ENCODE measurements at regions not wholly inside any gene's neighbourhood (a gene's known extent, or its start where the extent isn't known, plus 50 kb on each side); places are given as distances from the start of the nearest gene placed in this dataset.

GRCh38 chrX:42535233-42535632 is 242.7 kb downstream of the PPP1R2C start:
- TF ChIP-seq, protein P1, sequence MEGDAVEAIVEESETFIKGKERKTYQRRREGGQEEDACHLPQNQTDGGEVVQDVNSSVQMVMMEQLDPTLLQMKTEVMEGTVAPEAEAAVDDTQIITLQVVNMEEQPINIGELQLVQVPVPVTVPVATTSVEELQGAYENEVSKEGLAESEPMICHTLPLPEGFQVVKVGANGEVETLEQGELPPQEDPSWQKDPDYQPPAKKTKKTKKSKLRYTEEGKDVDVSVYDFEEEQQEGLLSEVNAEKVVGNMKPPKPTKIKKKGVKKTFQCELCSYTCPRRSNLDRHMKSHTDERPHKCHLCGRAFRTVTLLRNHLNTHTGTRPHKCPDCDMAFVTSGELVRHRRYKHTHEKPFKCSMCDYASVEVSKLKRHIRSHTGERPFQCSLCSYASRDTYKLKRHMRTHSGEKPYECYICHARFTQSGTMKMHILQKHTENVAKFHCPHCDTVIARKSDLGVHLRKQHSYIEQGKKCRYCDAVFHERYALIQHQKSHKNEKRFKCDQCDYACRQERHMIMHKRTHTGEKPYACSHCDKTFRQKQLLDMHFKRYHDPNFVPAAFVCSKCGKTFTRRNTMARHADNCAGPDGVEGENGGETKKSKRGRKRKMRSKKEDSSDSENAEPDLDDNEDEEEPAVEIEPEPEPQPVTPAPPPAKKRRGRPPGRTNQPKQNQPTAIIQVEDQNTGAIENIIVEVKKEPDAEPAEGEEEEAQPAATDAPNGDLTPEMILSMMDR (conservative IDR thresholded peaks at IDR 0.05; ENCODE audit: low read length), result no peak
- no peak for TF ChIP-seq EZH2phosphoT487 (IDR thresholded peaks at IDR 0.05; ENCODE audit: borderline replicate concordance)

Measured in Loucy (cell line).